ENCODE measurements at regions not wholly inside any gene's neighbourhood (a gene's known extent, or its start where the extent isn't known, plus 50 kb on each side); places are given as distances from the start of the nearest gene placed in this dataset.

DNA sequence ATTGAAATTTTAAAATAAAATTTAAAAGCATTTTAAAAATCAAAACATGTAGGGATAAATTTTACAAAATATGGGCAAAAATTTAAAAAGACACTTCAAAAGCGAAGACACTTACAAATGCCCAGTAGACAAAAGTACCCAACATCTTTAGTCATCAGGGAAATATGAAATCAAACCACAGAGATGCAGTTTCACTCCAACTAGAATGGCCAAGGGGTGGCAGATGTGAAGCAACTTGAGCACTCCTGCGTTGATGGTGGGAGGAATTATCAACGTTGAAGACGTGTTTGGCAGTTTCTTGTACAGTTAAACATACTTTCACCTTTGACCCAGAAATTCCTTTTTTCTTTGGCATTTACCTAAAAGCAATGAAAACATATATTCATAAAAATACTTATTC lies 518.0 kb upstream of the SGCG start:
- WGBS, 2 donors, result 65 to 76% methylated on average over 4 of the region's 4 CpGs
- DNase-seq (ENCODE audit: low spot score in 2 of 2), result no peak
- no peak overlapping the region for H3K4me3 ChIP-seq (ENCODE audit: low read depth, poor library complexity, severe bottlenecking)
- intact Hi-C loops (cut with DNase I; ENCODE audit: low total_unique reads), result no loop called here
- TF ChIP-seq POLR2A (IDR thresholded peaks at IDR 0.05), result no peak
- TF ChIP-seq, protein P1, sequence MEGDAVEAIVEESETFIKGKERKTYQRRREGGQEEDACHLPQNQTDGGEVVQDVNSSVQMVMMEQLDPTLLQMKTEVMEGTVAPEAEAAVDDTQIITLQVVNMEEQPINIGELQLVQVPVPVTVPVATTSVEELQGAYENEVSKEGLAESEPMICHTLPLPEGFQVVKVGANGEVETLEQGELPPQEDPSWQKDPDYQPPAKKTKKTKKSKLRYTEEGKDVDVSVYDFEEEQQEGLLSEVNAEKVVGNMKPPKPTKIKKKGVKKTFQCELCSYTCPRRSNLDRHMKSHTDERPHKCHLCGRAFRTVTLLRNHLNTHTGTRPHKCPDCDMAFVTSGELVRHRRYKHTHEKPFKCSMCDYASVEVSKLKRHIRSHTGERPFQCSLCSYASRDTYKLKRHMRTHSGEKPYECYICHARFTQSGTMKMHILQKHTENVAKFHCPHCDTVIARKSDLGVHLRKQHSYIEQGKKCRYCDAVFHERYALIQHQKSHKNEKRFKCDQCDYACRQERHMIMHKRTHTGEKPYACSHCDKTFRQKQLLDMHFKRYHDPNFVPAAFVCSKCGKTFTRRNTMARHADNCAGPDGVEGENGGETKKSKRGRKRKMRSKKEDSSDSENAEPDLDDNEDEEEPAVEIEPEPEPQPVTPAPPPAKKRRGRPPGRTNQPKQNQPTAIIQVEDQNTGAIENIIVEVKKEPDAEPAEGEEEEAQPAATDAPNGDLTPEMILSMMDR (IDR thresholded peaks at IDR 0.05), result no peak

DNA sequence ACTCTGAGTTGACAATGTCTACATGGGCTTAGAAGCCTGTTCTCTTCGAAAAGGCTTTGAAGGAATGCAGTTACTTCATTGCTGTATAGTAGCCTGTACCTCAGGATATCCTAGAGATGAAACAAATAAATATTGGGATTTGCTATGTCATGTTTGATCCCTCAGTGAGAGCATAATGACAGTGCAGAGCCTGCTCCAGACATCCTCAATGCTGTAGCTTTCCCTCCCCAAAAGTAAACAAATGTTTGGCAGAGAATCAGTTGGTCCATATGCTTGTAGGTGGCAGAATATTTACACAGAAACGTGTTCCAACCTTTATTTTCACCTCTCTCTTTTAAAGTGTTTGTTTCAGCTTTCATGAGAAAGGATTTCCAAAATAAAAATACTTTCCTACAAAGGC lies 515.3 kb upstream of the SGCG start:
- WGBS, 2 donors, result 49 to 53% methylated on average over 2 of the region's 2 CpGs
- TF ChIP-seq, protein P1 (IDR thresholded peaks at IDR 0.05), result no peak
- TF ChIP-seq POLR2A (IDR thresholded peaks at IDR 0.05), result no peak
- H3K4me3 ChIP-seq (ENCODE audit: low read depth, poor library complexity, severe bottlenecking), result no peak overlapping the region
- intact Hi-C loops (cut with DNase I; ENCODE audit: low total_unique reads), result no loop called here
- DNase-seq (ENCODE audit: low spot score in 2 of 2), result no peak

DNA sequence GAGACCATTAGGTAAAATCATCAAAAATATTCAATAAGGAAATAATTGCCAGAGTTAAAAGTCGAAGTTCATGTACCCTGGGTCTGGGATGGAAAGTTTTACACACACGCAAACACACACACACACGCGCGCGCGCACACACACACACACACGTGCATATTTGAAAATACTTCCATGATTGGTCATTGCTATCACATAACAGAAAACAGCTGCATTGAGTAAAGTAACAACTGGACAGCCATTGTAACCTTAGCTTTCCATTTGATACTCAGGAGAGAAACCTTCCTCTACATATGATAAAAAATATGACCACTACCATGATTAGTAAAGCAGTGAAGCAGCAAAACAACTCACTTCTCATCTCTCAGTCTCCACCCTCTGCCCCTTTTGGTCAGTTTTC lies 490.0 kb upstream of the SGCG start:
- WGBS, 2 donors, result 81 to 83% methylated on average over 8 of the region's 8 CpGs
- intact Hi-C loops (cut with DNase I; ENCODE audit: low total_unique reads), result no loop called here
- TF ChIP-seq, protein P1 (IDR thresholded peaks at IDR 0.05), result no peak
- no peak for TF ChIP-seq POLR2A (IDR thresholded peaks at IDR 0.05)
- DNase-seq (ENCODE audit: low spot score in 2 of 2), result no peak
- H3K4me3 ChIP-seq (ENCODE audit: low read depth, poor library complexity, severe bottlenecking), result no peak overlapping the region

- intact Hi-C loops (cut with DNase I; ENCODE audit: low total_unique reads), result no loop called here
- no peak overlapping the region for H3K4me3 ChIP-seq (ENCODE audit: low read depth, poor library complexity, severe bottlenecking)
- TF ChIP-seq, protein P1 (IDR thresholded peaks at IDR 0.05), result no peak
- no peak for TF ChIP-seq POLR2A (IDR thresholded peaks at IDR 0.05)
- no peak for DNase-seq (ENCODE audit: low spot score in 2 of 2)
Measured at GRCh38 chr13:22693691-22694090, 487.1 kb upstream of the SGCG start.

GRCh38 chr13:22696433-22696832 lies 484.3 kb upstream of the SGCG start:
- no peak overlapping the region for H3K4me3 ChIP-seq (ENCODE audit: low read depth, poor library complexity, severe bottlenecking)
- DNase-seq (ENCODE audit: low spot score in 2 of 2), result no peak
- intact Hi-C loops (cut with DNase I; ENCODE audit: low total_unique reads), result no loop called here
- TF ChIP-seq, protein P1 (IDR thresholded peaks at IDR 0.05), result no peak
- no peak for TF ChIP-seq POLR2A (IDR thresholded peaks at IDR 0.05)
- WGBS, 2 donors, result 74 to 82% methylated on average over 41 of the region's 41 CpGs

DNA sequence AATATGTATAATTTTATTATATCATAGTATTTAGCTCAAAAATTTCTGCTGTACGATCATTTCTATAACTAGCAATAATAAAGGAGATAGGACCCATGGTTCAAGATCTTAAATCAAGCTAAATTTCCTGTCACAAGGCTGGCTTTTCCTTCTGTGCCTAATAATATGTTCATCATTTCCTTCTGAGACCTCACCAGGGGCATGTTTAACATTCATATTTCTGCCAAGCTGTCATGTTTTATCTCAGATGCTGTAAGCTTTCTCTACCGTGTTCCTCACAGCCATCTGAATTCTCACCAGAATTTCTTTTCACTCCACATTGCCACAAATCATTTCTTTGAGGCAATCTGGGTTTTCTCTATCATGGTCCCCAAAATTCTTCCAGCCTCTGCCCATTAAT lies 482.3 kb upstream of the SGCG start:
- no peak for TF ChIP-seq POLR2A (IDR thresholded peaks at IDR 0.05)
- TF ChIP-seq, protein P1 (IDR thresholded peaks at IDR 0.05), result no peak
- no peak for DNase-seq (ENCODE audit: low spot score in 2 of 2)
- 34 to 40% methylated on average over 2 of the region's 2 CpGs for WGBS, 2 donors
- intact Hi-C loops (cut with DNase I; ENCODE audit: low total_unique reads), result no loop called here
- no peak overlapping the region for H3K4me3 ChIP-seq (ENCODE audit: low read depth, poor library complexity, severe bottlenecking)

Measured in lower leg skin (tissue), 4 donors.